Astrocyte of the hippocampus (primary cell): ENCODE measurements at regions not wholly inside any gene's neighbourhood (a gene's known extent, or its start where the extent isn't known, plus 50 kb on each side); places are given as distances from the start of the nearest gene placed in this dataset.

Experiments used
- DNase-seq: peaks from one replicate; pipeline ENCODE4 v3.0.0; 2011; ENCODE audit warnings: low read depth, low spot score

- no peak for DNase-seq
Measured at GRCh38 chr5:56350011-56350596, 117.0 kb upstream of the ANKRD55 start.

GRCh38 chr5:56349461-56349860 lies 116.3 kb upstream of the ANKRD55 start:
- DNase-seq = no peak

DNA sequence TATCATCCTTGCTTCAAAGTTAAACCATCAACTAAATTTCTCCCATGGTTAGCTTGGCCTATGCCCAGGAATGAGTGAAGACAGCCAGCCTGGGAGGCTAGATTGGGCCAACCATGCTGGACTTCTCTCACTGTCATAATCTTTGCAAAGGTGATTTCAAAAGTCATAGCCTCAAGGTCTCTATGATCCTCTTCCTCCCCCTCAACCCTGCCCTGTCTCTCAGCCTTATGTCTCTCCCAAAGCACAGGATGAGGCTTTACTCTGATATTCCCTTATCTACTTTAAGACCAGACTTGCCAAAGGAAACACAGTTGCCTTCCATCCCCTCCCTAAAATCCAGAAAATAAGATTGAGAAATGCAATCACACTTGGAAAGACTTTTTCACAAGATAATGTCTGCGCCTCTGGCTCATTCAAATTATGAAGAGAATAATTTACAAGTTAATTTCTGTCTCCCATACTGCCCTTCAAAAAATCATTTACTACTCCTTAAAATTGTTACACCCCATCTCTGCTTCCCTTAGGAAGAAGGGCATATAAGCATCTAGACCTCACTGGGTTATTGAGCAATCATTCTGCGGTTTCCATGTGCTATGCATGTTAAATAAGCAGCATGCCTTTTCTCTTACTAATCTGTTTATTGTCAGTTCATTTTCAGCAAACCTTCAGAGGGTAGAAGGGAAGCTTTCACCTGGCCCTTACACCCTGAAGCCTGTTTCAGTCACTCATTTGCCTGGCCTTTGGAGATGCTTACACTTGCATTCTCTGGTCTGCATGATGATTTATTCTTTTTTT lies 113.8 kb upstream of the ANKRD55 start:
- DNase-seq = peak; percentile 92

GRCh38 chr5:56346044-56346710 lies 113.0 kb upstream of the ANKRD55 start:
- DNase-seq = no peak

DNA sequence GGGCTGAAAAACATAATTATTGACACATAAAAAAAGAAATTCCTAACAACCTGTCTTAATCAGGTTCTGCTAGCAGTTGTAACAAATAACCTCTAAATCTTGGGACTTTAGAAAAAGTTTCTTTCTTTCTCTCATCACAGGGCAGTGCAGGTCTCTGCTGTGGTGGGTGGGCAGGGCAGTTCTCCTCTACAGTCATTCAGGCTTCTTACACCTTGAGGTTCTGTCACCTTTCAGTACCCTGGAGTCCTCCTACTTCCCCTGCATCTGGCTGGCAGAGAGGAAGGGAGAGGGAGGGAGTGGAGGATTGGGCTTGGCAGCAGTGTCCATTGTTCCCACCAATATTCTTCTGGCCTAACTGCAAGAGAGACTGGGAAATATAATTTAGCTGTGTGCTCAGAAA lies 112.2 kb upstream of the ANKRD55 start:
- DNase-seq = no peak

DNA sequence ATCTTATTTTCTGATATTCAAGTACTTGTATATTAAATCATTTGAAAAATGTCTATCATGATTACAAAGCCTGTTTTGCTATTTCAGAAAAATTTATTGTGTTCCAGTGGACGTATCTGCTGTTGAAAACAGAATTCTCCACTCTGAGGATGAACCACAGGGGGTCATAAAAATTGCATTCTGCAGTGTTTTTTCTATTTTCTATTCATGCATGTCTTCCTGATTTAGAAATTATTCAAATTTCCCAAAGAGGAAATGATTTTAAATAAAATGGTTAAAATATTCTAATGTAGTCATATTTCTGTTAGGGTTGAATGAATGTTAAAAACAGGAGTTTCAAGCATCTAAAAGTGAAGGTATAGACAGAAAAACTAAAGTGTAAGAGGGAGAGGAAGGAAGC lies 111.5 kb upstream of the ANKRD55 start:
- DNase-seq = no peak

DNA sequence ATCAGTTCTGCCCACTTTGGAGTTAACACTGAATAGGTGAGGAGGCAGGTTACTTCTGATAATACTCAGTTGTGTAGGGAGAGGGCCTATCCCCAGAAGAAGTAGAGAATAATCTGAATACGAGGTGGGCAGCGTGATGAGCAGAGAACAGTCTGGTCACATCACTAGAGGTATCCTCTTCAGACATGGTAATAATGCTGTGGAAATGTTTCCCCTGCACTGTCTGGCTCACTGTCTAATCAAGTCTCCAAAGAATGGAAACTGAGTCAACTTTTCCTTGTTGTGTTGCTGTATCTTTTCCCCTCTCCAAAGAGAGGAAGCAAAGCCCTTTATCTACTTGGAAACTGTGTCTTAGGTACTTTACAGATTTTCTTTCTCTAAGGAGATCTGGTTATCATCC lies 110.9 kb upstream of the ANKRD55 start:
- no peak for DNase-seq

- DNase-seq = no peak
Measured at GRCh38 chr5:56342616-56343015, 109.5 kb upstream of the ANKRD55 start.

GRCh38 chr5:56340196-56340980 lies 107.3 kb upstream of the ANKRD55 start:
- DNase-seq = no peak

- DNase-seq = no peak
Measured at GRCh38 chr5:56339732-56340131, 106.6 kb upstream of the ANKRD55 start.

DNA sequence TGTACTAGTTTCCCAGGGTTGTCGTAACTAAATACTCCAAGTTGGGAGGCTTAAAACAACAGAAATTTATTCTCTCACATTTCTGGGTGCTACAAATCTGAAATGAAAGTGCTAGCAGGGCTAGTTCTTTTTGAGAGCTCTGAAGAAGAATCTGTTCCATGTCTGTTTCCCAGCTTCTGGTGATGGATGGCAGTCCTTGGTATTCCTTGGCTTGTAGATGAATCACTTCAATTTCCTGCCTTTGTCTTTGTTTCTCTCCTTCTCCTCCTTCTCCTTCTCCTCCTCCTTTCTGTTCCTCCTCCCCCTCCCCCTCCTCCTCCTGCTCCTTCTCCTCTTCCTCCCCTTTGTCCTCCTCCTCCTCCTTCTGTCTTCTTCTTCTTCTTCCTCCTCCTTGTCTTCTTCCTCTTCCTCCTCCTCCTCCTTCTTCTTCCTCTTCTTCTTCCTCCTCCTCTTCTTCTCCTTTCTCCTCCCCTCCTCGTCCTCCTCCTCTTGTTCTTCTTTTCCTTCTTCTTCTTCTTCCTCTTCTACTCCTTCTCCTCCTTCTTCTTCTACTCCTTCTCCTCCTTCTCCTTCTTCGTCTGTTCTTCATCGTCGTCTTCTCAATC lies 104.7 kb upstream of the ANKRD55 start:
- DNase-seq = no peak

DNA sequence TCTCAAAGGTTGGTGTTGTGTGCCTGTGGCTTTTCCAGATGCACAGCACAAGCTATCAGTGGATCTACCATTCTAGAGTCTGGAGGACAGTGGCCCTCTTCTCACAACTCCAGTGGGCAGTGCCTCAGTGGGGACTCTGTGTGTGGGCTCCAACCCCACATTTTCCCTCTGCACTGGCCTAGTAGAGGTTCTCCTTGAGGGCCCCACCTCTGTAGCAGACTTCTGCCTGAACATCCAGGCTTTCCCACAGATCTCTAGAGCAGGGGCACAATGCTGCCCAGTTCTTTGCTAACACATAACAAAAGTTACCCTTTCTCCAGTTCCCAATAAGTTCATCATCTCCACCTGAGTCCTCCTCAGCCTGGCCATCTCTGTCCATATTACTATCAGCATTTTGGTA lies 102.1 kb upstream of the ANKRD55 start:
- DNase-seq = no peak

GRCh38 chr5:56330806-56331205 lies 97.7 kb upstream of the ANKRD55 start:
- DNase-seq = no peak

GRCh38 chr5:56330167-56330566 lies 97.0 kb upstream of the ANKRD55 start:
- peak; percentile 82 for DNase-seq

DNA sequence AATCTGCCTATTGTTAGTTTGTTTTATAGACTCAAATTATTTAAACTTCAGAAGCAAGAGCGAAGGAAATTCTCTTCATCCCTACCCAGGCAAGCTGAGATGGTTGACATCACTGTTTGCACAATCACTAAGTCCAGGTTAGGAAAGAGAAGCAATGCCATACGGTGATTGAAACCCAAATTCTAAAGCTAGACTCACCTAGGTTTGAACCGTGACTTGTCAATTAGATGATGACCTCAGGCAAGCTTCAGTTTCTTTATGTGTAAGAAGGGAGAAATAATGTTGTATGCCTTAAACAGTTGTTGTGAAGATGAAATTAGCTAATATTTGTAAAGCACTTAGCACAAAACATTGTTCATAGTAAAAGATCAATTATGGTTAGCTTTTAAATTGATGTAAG lies 96.5 kb upstream of the ANKRD55 start:
- no peak for DNase-seq

- peak; percentile 73 for DNase-seq
Measured at GRCh38 chr5:56328753-56329560, 95.8 kb upstream of the ANKRD55 start.

DNA sequence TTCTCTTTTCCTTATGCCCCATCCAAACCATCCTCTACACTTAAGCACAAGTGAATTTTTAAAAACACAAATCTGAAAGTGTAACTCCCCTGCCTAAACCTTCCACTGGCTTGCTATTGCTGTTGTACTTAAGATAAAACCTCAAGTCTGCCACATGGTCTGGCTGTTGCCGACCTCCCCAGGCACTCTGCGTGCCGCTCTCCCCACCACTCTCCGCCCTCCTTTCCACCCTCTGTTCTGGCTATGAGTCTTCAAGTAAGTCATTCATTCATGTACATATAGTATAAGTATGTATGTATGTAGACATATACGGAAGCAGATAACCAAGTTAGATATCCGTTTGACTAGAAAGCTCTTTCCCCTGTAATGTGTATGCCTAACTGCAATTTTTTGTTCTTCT lies 94.7 kb upstream of the ANKRD55 start:
- no peak for DNase-seq

DNA sequence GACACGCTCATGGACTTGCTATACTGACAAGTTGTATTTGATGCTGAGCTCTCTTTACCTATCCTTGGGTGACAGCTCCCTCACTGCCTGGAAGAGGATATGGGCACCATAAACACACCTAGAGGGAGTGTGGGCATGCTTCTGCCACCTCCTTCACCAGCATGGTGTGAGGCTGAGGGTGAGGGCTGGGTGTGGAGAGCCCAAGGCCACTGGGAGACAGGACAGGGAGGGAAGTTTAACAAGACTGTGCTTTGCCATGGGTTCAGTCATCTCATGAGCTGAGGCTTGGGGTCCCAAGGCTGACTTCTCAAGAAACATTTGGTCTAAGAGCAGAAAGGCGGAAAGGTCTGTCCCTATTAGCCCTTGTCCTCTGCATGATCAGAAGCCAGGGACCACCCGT lies 93.6 kb upstream of the ANKRD55 start:
- no peak for DNase-seq

- DNase-seq = no peak
Measured at GRCh38 chr5:56326116-56326515, 93.0 kb upstream of the ANKRD55 start.

DNA sequence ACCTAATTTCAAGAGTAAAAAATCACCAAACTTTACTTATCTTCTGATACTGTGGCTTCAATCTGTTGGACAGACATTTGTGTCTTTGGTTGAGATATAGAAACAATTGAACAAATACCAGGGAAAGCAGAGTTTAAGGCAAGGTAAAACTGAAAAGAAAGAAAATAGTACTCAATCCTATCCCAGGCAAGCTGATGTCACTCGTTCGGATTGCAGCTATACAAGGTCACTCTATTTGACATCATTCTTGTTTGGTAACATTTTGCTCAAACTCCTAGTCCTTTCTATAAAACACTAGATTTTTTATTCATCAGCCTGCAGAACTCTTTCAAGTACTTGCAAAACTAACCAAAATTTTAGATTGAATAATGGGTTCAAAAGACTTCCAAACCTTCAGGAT lies 91.9 kb upstream of the ANKRD55 start:
- DNase-seq = no peak

DNA sequence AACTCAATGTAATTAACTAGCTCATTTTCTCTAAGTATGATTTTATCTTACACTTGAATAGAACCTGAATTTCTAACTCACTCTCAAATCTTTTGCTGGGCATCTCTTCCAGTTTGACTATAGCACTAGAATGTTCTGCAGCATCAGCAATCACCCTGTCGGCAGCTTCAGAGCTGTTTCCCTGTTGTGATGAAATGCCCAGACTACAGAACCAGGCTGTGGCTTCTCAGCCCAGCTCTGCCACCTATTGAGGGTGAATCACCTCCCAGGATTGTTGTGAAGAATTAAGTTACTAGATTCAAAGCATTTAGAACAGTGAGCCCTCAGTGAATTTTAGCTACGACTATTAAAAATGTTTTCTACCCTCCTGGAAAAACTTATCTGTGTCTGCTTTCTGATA lies 90.4 kb upstream of the ANKRD55 start:
- DNase-seq = peak; percentile 90
